ENCODE measurements at regions not wholly inside any gene's neighbourhood (a gene's known extent, or its start where the extent isn't known, plus 50 kb on each side); places are given as distances from the start of the nearest gene placed in this dataset.

GRCh38 chr6:152909241-152909640 is 73.6 kb downstream of the FBXO5 start:
- DNase-seq = no peak

GRCh38 chr6:152916035-152916434 is 66.8 kb downstream of the FBXO5 start:
- no peak for DNase-seq

GRCh38 chr6:152918991-152919390 is 63.9 kb downstream of the FBXO5 start:
- no peak for DNase-seq

GRCh38 chr6:152920016-152920415 is 62.8 kb downstream of the FBXO5 start:
- no peak for DNase-seq

Data from NCI-H526 treated with DMSO at 0.1 percent for 48 hours (cell line).